GM18861 (cell line): ENCODE measurements at regions not wholly inside any gene's neighbourhood (a gene's known extent, or its start where the extent isn't known, plus 50 kb on each side); places are given as distances from the start of the nearest gene placed in this dataset.

ENCODE experiments used
- ATAC-seq: cut with Tn5 transposase; IDR thresholded peaks from one replicate; pipeline ENCODE4 v1.9.1; 2021; ENCODE audit not compliant: unreplicated experiment

GRCh38 chr17:36661047-36661666 lies 59.8 kb downstream of the MRM1 start:
- ATAC-seq, result no peak

- ATAC-seq, result no peak
Observed at GRCh38 chr17:36661688-36662087, 60.3 kb downstream of the MRM1 start.

DNA sequence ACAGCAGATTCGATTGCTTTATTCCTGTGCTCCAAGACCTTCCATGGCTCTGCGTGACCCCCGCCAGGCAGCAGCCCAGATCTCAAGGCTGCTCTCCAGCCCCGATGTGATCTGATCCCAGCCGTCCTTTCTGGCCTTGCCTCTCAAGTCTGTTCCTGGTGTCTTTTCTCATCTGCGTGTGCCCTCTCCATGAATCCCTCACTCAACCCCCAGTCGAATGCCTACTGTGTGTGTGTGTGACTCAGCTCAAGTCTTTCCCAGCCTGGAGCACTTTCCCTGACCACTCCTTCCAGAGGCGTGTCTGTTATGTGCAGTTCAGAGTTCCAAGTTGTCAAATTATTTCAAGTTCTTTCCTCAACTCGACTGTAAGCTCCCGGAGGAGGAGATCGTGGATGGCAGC lies 64.0 kb downstream of the MRM1 start:
- no peak for ATAC-seq

GRCh38 chr17:36667922-36668321 lies 66.5 kb downstream of the MRM1 start:
- ATAC-seq, result no peak

DNA sequence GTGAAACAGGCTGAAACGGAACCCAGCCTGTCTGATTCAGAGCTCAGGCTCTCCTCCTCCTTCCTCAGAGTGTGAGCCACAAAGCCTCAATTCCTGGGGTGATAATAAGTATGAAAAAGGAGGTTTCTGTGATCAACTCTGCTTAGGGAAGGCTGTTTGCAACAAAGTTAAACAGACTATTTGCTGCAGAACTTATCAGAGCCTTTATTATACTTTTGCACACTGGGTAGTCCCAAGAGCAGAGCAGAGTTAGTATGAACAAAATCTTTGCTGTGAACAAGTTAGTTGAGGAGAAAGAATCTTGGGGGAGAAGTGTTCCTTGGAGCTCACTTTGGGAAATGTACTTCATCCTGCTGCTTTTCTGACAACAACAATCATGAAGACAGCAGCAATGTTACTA lies 67.4 kb downstream of the MRM1 start:
- ATAC-seq, result no peak

GRCh38 chr17:36671144-36671543 lies 69.8 kb downstream of the MRM1 start:
- no peak for ATAC-seq

- no peak for ATAC-seq
Observed at GRCh38 chr17:36672403-36672918, 71.1 kb downstream of the MRM1 start.

DNA sequence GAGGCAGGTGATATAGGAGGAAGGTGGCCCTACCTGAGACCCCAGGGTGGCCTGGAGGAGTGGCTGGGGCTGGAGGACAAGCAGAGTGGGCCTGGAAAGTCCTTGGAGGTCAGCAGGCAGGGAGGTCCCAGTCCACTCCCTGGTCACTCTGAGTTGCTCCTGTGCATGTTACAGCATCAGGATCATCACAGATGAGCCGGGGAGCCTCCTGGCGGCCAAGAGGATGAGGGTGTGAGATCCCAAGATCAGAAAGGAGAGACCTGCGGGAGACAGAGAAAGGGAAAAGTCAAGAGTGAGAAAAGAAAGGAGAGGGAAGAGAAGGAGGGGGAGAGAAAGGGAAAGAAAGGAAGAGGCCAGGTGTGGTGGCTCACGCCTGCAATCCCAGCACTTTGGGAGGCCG lies 71.7 kb downstream of the MRM1 start:
- ATAC-seq, result no peak

GRCh38 chr17:36673637-36674277 lies 72.4 kb downstream of the MRM1 start:
- no peak for ATAC-seq

GRCh38 chr17:36674278-36674650 lies 72.9 kb downstream of the MRM1 start:
- no peak for ATAC-seq

GRCh38 chr17:36675250-36675649 lies 73.9 kb downstream of the MRM1 start:
- no peak for ATAC-seq

DNA sequence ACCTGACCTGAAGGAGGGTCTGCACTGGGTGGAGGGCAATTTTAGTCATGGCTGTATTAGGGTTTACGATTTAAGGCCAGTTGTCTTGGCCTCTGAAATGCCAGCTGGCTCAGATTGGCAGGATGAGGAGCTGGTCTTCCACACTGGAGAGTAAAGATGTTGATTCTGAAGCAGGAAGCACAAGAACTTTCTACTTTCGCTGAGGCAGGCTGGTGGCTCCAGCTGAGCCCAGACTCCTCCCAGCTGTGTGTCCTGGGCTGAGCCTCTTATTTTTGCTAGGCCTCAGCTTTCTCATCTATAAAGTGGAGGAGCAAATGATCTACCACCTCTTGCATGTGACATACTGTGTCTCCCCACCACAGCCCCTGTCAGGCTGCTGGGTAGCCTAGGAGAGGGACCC lies 74.4 kb downstream of the MRM1 start:
- ATAC-seq, result no peak

GRCh38 chr17:36679815-36680467 lies 78.6 kb downstream of the MRM1 start:
- no peak for ATAC-seq

GRCh38 chr17:36680701-36681202 lies 79.4 kb downstream of the MRM1 start:
- ATAC-seq, result no peak

- ATAC-seq, result no peak
Observed at GRCh38 chr17:36682773-36683172, 81.4 kb downstream of the MRM1 start.

- no peak for ATAC-seq
Observed at GRCh38 chr17:36683387-36683786, 82.0 kb downstream of the MRM1 start.

GRCh38 chr17:36684134-36684533 lies 82.8 kb downstream of the MRM1 start:
- no peak for ATAC-seq

- ATAC-seq, result no peak
Observed at GRCh38 chr17:36686123-36686669, 84.8 kb downstream of the MRM1 start.

GRCh38 chr17:36687736-36688135 lies 86.4 kb downstream of the MRM1 start:
- no peak for ATAC-seq

DNA sequence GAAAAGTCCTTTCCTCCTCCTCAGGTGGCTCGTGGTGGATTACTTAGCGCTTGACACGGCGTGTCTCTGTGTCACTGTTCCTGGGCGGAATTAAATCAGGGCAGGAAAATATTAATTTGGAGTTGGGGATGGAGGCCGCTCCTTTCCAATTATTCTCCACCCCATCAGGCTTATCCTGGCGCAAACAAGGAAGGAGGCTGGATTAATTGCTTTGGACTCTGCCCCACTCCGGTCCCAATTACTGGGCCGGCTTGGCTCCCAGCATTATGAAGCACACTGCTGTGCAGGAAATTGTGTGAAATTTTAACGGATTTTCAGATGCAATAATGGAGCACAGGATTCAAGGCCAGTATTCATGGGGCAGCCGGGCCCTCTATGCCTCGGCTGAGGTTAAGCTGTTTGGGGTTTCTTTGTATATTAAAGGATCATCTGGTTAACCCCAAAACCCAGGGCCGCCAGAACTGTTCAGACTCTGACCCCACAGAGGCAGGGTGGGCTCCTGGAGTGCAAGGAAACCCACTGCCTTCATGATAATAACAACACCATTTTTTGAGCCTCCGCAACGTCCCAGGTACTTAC lies 87.8 kb downstream of the MRM1 start:
- no peak for ATAC-seq

- ATAC-seq, result no peak
Observed at GRCh38 chr17:36690190-36690589, 88.8 kb downstream of the MRM1 start.

DNA sequence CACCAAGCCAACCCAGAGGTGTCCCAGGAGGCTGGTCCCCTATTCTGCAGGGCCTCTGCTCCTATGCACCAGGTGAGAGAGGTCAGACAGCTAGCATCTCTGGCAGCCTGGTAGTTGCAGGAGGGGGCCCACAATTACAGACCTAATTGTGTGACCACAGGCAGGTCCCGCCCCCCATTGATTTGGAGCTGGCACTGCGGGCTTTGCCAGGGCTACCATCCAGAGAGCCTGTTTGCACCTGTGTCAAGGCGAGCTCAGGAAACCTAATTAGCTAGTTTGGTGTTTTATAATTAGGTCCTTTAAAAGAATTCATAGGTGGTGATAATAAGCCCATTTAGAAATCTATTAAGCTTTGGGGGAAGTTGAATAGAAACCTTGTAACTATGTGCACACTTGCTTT lies 90.2 kb downstream of the MRM1 start:
- no peak for ATAC-seq
